K562 (cell line): ENCODE measurements at regions not wholly inside any gene's neighbourhood (a gene's known extent, or its start where the extent isn't known, plus 50 kb on each side); places are given as distances from the start of the nearest gene placed in this dataset.

Source experiments
- ATAC-seq: fragments of 200-7000 bp; cut with Tn5 transposase; 3 replicates; pipeline ENCODE4 v1.9.1; 2020; ENCODE audit warnings: moderate library complexity
- BruUV-seq: library from RNA; stranded (reverse); fragments of 400-500 nt; replicated peaks from 2 replicates; lab custom pipeline; 2021; lab: Mats Ljungman, UMichigan
- CTCF ChIA-PET: fragments of 300-600 bp; formaldehyde crosslinking; extraction: SDS; loops from one replicate; lab custom pipeline; 2021; ENCODE audit warnings: low intra/inter-chr PET ratio; lab: Yijun Ruan, JAX
- POLR2A ChIA-PET: fragments of 300-600, 350-650 bp; sonication (Branson Sonifier 250); formaldehyde crosslinking; extraction: SDS; loops from one replicate; lab custom pipeline; 2021; ENCODE audit warnings: antibody characterized with exemption, inconsistent platforms; lab: Yijun Ruan, JAX
- DNase-seq, 4 experiments: peaks; one replicate each; pipeline versions ENCODE4 v3.0.0 to v3.0.0-alpha.2; 2011 to 2018; ENCODE audit warnings: low spot score in 3 of 4, mixed read lengths in 3 of 4; ENCODE audit errors: extremely low read depth in 1 of 4
- FAIRE-seq: peaks from 2 replicates; lab custom pipeline; 2011; peaks lifted over from hg19 to GRCh38; lab: Jason Lieb, UNC
- H2AFZ ChIP-seq: 2 replicates; pipeline ENCODE4 v1.6.0; 2011; ENCODE audit warnings: low read depth, low read length, control low read depth, inconsistent platforms
- H3K27ac ChIP-seq: fragments of 200-600 bp; 3 replicates; pipeline ENCODE4 v1.8.0; 2011; ENCODE audit warnings: low read depth, mild to moderate bottlenecking, control low read depth, inconsistent platforms, low read length, moderate library complexity, mixed read lengths; ENCODE audit errors: extremely low read depth
- H3K27me3 ChIP-seq, 2 experiments: fragments of 300-600 bp in 1 of 2; 2 replicates in 1 of 2; 3 replicates in 1 of 2; pipeline versions ENCODE4 v1.6.0 to v1.8.0; 2011; ENCODE audit warnings: inconsistent platforms in 2 of 2, low read length in 2 of 2, mild to moderate bottlenecking in 1 of 2, mixed read lengths in 1 of 2, moderate library complexity in 1 of 2; ENCODE audit not compliant: control insufficient read depth in 2 of 2, insufficient read depth in 2 of 2
- H3K36me3 ChIP-seq: fragments of 300-600 bp; 3 replicates; pipeline ENCODE4 v1.8.0; 2011; ENCODE audit warnings: mild to moderate bottlenecking, low read length, inconsistent platforms; ENCODE audit not compliant: control insufficient read depth, insufficient read depth
- H3K4me1 ChIP-seq, 2 experiments: fragments of 200-600 bp in 1 of 2; replicated peaks in 1 of 2; 2 replicates in 1 of 2; 3 replicates in 1 of 2; pipeline versions ENCODE4 v1.5.1 to v1.8.0; 2011; ENCODE audit warnings: inconsistent platforms in 2 of 2, low read length in 2 of 2, mild to moderate bottlenecking in 1 of 2, mixed read lengths in 1 of 2, moderate library complexity in 1 of 2; ENCODE audit not compliant: control insufficient read depth in 2 of 2, insufficient read depth in 2 of 2
- H3K4me2 ChIP-seq: 2 replicates; pipeline ENCODE4 v1.6.1; 2011; ENCODE audit warnings: low read length, control low read depth, inconsistent platforms, mixed read lengths; ENCODE audit not compliant: insufficient read depth
- H3K4me3 ChIP-seq: fragments of 200-600 bp; sonication (generic), shearing (Covaris generic); 2 replicates; pipeline ENCODE4 v1.5.1; 2016; ENCODE audit warnings: control low read depth, inconsistent platforms
- H3K79me2 ChIP-seq: fragments of 200-600 bp; 3 replicates; pipeline ENCODE4 v1.8.0; 2011; ENCODE audit warnings: low read length, inconsistent platforms; ENCODE audit not compliant: control insufficient read depth, insufficient read depth
- H3K9ac ChIP-seq, 2 experiments: 2 replicates each; pipeline versions ENCODE4 v1.6.0 to v1.6.1; 2011; ENCODE audit warnings: low read depth in 2 of 2, low read length in 2 of 2, control low read depth in 1 of 2, inconsistent platforms in 1 of 2, mild to moderate bottlenecking in 1 of 2, mixed read lengths in 1 of 2; ENCODE audit not compliant: insufficient read depth in 1 of 2
- H3K9me1 ChIP-seq: one replicate; pipeline ENCODE4 v1.6.0; 2011; ENCODE audit warnings: inconsistent platforms, mild to moderate bottlenecking, low read length, moderate library complexity; ENCODE audit not compliant: control insufficient read depth, insufficient read depth
- H3K9me3 ChIP-seq: replicated peaks from 2 replicates; pipeline ENCODE4 v1.5.1; 2011; ENCODE audit warnings: low read depth, low read length, inconsistent platforms; ENCODE audit not compliant: control insufficient read depth, insufficient read depth
- H4K20me1 ChIP-seq: replicated peaks from 2 replicates; pipeline ENCODE4 v1.6.1; 2011; ENCODE audit warnings: low read length, inconsistent platforms, mixed read lengths; ENCODE audit not compliant: control insufficient read depth, insufficient read depth
- E2F3 ChIP-seq: fragments of 250-450 bp; sonication (Bioruptor Pico); IDR thresholded peaks from 2 replicates; pipeline ENCODE4 v1.4.0; 2020; ENCODE audit warnings: mild to moderate bottlenecking
- FIP1L1 ChIP-seq: fragments of 200-400 bp; formaldehyde crosslinking; IDR thresholded peaks from 2 replicates; pipeline ENCODE4 v1.6.1; 2018; ENCODE audit warnings: mild to moderate bottlenecking, low read depth, low read length; ENCODE audit not compliant: poor library complexity, severe bottlenecking
- HDAC3 ChIP-seq: fragments of 450-650 bp; IDR thresholded peaks from 2 replicates; pipeline ENCODE4 v1.6.1; 2018; ENCODE audit warnings: borderline replicate concordance, mild to moderate bottlenecking, moderate library complexity; ENCODE audit not compliant: partially characterized antibody
- ID3 ChIP-seq, 2 experiments: fragments of 250-450 bp in 1 of 2; fragments of 450-650 bp in 1 of 2; sonication (Bioruptor Pico) in 1 of 2; IDR thresholded peaks; 2 replicates each; pipeline versions ENCODE4 v1.6.1 to v1.8.0; 2016 to 2021; ENCODE audit warnings: mild to moderate bottlenecking in 2 of 2, moderate library complexity in 2 of 2, missing compliant biosample characterization in 1 of 2, missing genetic modification characterization in 1 of 2
- ZNF212 ChIP-seq: fragments of 450-650 bp; formaldehyde crosslinking; IDR thresholded peaks from 2 replicates; pipeline ENCODE4 v1.4.0; 2020; ENCODE audit warnings: mild to moderate bottlenecking
- ZNF316 ChIP-seq: fragments of 450-650 bp; IDR thresholded peaks from 2 replicates; pipeline ENCODE4 v1.6.1; 2016
- in situ Hi-C: fragments of 300-500 bp; cut with MboI; formaldehyde crosslinking; loops from 4 replicates; pipeline ENCODE4 v1.15.0; 2018; ENCODE audit warnings: inconsistent platforms, mixed read lengths
- intact Hi-C: fragments of 100-400 bp; cut with micrococcal nuclease; formaldehyde crosslinking; loops from 2 replicates; pipeline ENCODE4 v1.14.2; 2022
- TF ChIP-seq, protein P1 (sequence below): fragments of 450-650 bp; IDR thresholded peaks from 2 replicates; pipeline ENCODE4 v1.6.1; 2016; ENCODE audit warnings: mild to moderate bottlenecking, moderate library complexity
- TF ChIP-seq, protein P2 (sequence below): sonication (generic); formaldehyde crosslinking; IDR thresholded peaks from 2 replicates; pipeline ENCODE4 v1.8.0; 2022; ENCODE audit warnings: mild to moderate bottlenecking, low read depth, missing genetic modification reagents
- TF ChIP-seq, protein P3 (sequence below): sonication (generic); formaldehyde crosslinking; IDR thresholded peaks from 2 replicates; pipeline ENCODE4 v1.8.0; 2023; ENCODE audit warnings: mild to moderate bottlenecking, missing genetic modification reagents

- no peaks in the 10 kb centered on the region for H3K79me2 ChIP-seq
- no peaks in the 10 kb centered on the region for H3K27me3 ChIP-seq
- no peak for DNase-seq
- H3K4me2 ChIP-seq, result no peak overlapping the region
- H3K36me3 ChIP-seq, result no peaks in the 10 kb centered on the region
- ChIA-PET POLR2A (no interaction called here), CTCF (no interaction called here)
- no peak overlapping the region for H3K4me3 ChIP-seq
- intact Hi-C loops (no loop called here), in situ Hi-C loops (no loop called here)
- H3K9me3 ChIP-seq, result no peaks in the 10 kb centered on the region
- no peaks in the 10 kb centered on the region for H3K9me1 ChIP-seq
- no peak overlapping the region for H3K9ac ChIP-seq
- no peak for FAIRE-seq
- H4K20me1 ChIP-seq, result no peaks in the 10 kb centered on the region
- H2AFZ ChIP-seq, result no peak overlapping the region
- H3K27ac ChIP-seq, result no peak overlapping the region
- BruUV-seq, result no TSS peak
- H3K4me1 ChIP-seq, result no peaks in the 10 kb centered on the region
- ATAC-seq, result no peak
- TF ChIP-seq ID3 (CRISPR knock-in tag; IDR thresholded peaks at IDR 0.05) (no peak), ID3 (tag; IDR thresholded peaks at IDR 0.05) (no peak), FIP1L1 (no peak), E2F3 (CRISPR knock-in tag) (no peak), HDAC3 (no peak), ZNF212 (CRISPR knock-in tag) (no peak), ZNF316 (no peak)
- TF ChIP-seq, protein P1, sequence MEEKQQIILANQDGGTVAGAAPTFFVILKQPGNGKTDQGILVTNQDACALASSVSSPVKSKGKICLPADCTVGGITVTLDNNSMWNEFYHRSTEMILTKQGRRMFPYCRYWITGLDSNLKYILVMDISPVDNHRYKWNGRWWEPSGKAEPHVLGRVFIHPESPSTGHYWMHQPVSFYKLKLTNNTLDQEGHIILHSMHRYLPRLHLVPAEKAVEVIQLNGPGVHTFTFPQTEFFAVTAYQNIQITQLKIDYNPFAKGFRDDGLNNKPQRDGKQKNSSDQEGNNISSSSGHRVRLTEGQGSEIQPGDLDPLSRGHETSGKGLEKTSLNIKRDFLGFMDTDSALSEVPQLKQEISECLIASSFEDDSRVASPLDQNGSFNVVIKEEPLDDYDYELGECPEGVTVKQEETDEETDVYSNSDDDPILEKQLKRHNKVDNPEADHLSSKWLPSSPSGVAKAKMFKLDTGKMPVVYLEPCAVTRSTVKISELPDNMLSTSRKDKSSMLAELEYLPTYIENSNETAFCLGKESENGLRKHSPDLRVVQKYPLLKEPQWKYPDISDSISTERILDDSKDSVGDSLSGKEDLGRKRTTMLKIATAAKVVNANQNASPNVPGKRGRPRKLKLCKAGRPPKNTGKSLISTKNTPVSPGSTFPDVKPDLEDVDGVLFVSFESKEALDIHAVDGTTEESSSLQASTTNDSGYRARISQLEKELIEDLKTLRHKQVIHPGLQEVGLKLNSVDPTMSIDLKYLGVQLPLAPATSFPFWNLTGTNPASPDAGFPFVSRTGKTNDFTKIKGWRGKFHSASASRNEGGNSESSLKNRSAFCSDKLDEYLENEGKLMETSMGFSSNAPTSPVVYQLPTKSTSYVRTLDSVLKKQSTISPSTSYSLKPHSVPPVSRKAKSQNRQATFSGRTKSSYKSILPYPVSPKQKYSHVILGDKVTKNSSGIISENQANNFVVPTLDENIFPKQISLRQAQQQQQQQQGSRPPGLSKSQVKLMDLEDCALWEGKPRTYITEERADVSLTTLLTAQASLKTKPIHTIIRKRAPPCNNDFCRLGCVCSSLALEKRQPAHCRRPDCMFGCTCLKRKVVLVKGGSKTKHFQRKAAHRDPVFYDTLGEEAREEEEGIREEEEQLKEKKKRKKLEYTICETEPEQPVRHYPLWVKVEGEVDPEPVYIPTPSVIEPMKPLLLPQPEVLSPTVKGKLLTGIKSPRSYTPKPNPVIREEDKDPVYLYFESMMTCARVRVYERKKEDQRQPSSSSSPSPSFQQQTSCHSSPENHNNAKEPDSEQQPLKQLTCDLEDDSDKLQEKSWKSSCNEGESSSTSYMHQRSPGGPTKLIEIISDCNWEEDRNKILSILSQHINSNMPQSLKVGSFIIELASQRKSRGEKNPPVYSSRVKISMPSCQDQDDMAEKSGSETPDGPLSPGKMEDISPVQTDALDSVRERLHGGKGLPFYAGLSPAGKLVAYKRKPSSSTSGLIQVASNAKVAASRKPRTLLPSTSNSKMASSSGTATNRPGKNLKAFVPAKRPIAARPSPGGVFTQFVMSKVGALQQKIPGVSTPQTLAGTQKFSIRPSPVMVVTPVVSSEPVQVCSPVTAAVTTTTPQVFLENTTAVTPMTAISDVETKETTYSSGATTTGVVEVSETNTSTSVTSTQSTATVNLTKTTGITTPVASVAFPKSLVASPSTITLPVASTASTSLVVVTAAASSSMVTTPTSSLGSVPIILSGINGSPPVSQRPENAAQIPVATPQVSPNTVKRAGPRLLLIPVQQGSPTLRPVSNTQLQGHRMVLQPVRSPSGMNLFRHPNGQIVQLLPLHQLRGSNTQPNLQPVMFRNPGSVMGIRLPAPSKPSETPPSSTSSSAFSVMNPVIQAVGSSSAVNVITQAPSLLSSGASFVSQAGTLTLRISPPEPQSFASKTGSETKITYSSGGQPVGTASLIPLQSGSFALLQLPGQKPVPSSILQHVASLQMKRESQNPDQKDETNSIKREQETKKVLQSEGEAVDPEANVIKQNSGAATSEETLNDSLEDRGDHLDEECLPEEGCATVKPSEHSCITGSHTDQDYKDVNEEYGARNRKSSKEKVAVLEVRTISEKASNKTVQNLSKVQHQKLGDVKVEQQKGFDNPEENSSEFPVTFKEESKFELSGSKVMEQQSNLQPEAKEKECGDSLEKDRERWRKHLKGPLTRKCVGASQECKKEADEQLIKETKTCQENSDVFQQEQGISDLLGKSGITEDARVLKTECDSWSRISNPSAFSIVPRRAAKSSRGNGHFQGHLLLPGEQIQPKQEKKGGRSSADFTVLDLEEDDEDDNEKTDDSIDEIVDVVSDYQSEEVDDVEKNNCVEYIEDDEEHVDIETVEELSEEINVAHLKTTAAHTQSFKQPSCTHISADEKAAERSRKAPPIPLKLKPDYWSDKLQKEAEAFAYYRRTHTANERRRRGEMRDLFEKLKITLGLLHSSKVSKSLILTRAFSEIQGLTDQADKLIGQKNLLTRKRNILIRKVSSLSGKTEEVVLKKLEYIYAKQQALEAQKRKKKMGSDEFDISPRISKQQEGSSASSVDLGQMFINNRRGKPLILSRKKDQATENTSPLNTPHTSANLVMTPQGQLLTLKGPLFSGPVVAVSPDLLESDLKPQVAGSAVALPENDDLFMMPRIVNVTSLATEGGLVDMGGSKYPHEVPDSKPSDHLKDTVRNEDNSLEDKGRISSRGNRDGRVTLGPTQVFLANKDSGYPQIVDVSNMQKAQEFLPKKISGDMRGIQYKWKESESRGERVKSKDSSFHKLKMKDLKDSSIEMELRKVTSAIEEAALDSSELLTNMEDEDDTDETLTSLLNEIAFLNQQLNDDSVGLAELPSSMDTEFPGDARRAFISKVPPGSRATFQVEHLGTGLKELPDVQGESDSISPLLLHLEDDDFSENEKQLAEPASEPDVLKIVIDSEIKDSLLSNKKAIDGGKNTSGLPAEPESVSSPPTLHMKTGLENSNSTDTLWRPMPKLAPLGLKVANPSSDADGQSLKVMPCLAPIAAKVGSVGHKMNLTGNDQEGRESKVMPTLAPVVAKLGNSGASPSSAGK, result no peak
- TF ChIP-seq, protein P2, sequence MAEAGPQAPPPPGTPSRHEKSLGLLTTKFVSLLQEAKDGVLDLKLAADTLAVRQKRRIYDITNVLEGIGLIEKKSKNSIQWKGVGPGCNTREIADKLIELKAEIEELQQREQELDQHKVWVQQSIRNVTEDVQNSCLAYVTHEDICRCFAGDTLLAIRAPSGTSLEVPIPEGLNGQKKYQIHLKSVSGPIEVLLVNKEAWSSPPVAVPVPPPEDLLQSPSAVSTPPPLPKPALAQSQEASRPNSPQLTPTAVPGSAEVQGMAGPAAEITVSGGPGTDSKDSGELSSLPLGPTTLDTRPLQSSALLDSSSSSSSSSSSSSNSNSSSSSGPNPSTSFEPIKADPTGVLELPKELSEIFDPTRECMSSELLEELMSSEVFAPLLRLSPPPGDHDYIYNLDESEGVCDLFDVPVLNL (CRISPR knock-in tag), result no peak
- TF ChIP-seq, protein P3, sequence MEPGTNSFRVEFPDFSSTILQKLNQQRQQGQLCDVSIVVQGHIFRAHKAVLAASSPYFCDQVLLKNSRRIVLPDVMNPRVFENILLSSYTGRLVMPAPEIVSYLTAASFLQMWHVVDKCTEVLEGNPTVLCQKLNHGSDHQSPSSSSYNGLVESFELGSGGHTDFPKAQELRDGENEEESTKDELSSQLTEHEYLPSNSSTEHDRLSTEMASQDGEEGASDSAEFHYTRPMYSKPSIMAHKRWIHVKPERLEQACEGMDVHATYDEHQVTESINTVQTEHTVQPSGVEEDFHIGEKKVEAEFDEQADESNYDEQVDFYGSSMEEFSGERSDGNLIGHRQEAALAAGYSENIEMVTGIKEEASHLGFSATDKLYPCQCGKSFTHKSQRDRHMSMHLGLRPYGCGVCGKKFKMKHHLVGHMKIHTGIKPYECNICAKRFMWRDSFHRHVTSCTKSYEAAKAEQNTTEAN (CRISPR knock-in tag), result no peak
Observed at GRCh38 chr12:13345722-13346121, 149.2 kb downstream of the EMP1 start.
